Caki2 (cell line): ENCODE measurements at regions not wholly inside any gene's neighbourhood (a gene's known extent, or its start where the extent isn't known, plus 50 kb on each side); places are given as distances from the start of the nearest gene placed in this dataset.

Experiments used
- DNase-seq: peaks from one replicate; pipeline ENCODE4 v3.0.0-alpha.2; 2015; ENCODE audit warnings: low read depth
- in situ Hi-C: cut with HindIII; loops from 2 replicates; pipeline ENCODE4 v1.10.0; 2016; ENCODE audit warnings: low sequenced_read_pairs, low pct_unique_long_range_greater_than_20kb, mixed read lengths

GRCh38 chr15:31523027-31523654 lies 196.5 kb downstream of the KLF13 start:
- in situ Hi-C loops, result no loop called here

GRCh38 chr15:31523655-31524049 lies 197.0 kb downstream of the KLF13 start:
- in situ Hi-C loops, result no loop called here
- no peak for DNase-seq

More at GRCh38 chr15:31523027-31523654, 196.5 kb downstream of the KLF13 start:
- no peak for DNase-seq

GRCh38 chr15:31525185-31525695 lies 198.6 kb downstream of the KLF13 start:
- no peak for DNase-seq
- in situ Hi-C loops, result no loop called here

- no peak for DNase-seq
- in situ Hi-C loops, result no loop called here
These were observed 199.5 kb downstream of the KLF13 start for GRCh38 chr15:31525988-31526665.

GRCh38 chr15:31526916-31527690 lies 200.5 kb downstream of the KLF13 start:
- no peak for DNase-seq
- in situ Hi-C loops, result no loop called here

- no peak for DNase-seq
- in situ Hi-C loops, result no loop called here
These were observed 202.2 kb downstream of the KLF13 start for GRCh38 chr15:31528846-31529245.

GRCh38 chr15:31537770-31538592 lies 211.3 kb downstream of the KLF13 start:
- in situ Hi-C loops, result no loop called here
- DNase-seq, result no peak

- DNase-seq, result no peak
- in situ Hi-C loops, result no loop called here
These were observed 214.0 kb downstream of the KLF13 start for GRCh38 chr15:31540633-31541032.

- in situ Hi-C loops, result no loop called here
- no peak for DNase-seq
These were observed 217.7 kb downstream of the KLF13 start for GRCh38 chr15:31544361-31544760.

GRCh38 chr15:31545257-31545656 lies 218.6 kb downstream of the KLF13 start:
- DNase-seq, result no peak
- in situ Hi-C loops, result no loop called here

GRCh38 chr15:31550211-31550977 lies 223.8 kb downstream of the KLF13 start:
- in situ Hi-C loops, result no loop called here
- no peak for DNase-seq

GRCh38 chr15:31551323-31551722 lies 224.7 kb downstream of the KLF13 start:
- DNase-seq, result no peak
- in situ Hi-C loops, result no loop called here

- in situ Hi-C loops, result no loop called here
- no peak for DNase-seq
These were observed 226.0 kb downstream of the KLF13 start for GRCh38 chr15:31552482-31553099.

- in situ Hi-C loops, result no loop called here
These were observed 227.6 kb downstream of the KLF13 start for GRCh38 chr15:31554261-31554660.

GRCh38 chr15:31555022-31555421 lies 228.4 kb downstream of the KLF13 start:
- in situ Hi-C loops, result no loop called here
- no peak for DNase-seq

More at GRCh38 chr15:31554261-31554660, 227.6 kb downstream of the KLF13 start:
- no peak for DNase-seq

- in situ Hi-C loops, result no loop called here
These were observed 230.0 kb downstream of the KLF13 start for GRCh38 chr15:31556494-31557150.

GRCh38 chr15:31557899-31558298 lies 231.3 kb downstream of the KLF13 start:
- DNase-seq, result no peak
- in situ Hi-C loops, result no loop called here

More at GRCh38 chr15:31556494-31557150, 230.0 kb downstream of the KLF13 start:
- DNase-seq, result no peak
